HG03045 (cell line): ENCODE measurements at regions not wholly inside any gene's neighbourhood (a gene's known extent, or its start where the extent isn't known, plus 50 kb on each side); places are given as distances from the start of the nearest gene placed in this dataset.
"Not testable (repeated sequence)": the region's sequence is repeated elsewhere in the genome, so short reads cannot be mapped to it uniquely, and the experiment has no call there.

ENCODE experiments used
- ATAC-seq: cut with Tn5 transposase; IDR thresholded peaks from one replicate; pipeline ENCODE4 v1.9.1; 2021; ENCODE audit warnings: mild to moderate bottlenecking, moderate library complexity; ENCODE audit not compliant: unreplicated experiment

DNA sequence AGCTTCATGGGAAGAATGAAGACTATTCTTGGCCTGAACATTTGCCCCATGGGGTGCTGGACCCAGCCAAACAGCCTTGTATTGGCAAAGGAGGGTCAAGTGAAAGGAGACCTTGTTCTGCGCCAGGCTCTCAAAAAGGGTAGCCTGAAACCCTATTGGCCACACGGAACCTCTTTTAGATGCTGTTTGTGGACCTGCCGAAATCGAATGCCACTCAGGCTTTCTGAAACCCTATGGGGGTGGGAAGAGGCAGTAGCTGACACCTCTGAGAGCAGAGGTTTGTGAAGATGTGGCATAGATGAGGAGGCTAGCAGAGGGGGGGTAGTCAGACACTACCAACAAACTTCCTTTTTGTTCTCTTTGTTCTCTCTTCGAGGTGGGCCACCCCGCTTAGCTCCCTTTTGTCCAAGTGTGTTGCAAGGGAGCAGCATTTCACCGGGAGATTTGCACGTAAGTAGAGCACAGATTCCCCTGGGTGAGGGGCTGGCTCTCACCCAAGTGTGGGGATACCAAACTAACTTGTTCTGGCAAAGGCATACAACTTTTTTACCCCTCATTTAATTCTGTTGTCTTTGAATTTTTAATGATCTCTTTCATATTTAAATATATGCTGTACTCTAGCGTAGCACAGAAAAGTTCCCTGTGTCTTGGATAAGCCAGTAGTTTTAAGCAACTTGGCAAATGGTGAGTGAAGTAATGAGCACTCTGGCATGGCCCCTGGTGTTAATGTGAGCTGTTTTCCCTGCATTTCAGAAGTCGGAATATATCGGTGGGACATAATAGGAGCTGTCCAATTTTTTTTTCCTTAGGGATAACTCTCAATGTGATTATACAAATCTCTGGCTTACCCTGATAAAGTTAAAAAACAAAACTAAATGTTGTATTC, 107.7 kb downstream of the SEPTIN7 start:
- ATAC-seq, result no peak

DNA sequence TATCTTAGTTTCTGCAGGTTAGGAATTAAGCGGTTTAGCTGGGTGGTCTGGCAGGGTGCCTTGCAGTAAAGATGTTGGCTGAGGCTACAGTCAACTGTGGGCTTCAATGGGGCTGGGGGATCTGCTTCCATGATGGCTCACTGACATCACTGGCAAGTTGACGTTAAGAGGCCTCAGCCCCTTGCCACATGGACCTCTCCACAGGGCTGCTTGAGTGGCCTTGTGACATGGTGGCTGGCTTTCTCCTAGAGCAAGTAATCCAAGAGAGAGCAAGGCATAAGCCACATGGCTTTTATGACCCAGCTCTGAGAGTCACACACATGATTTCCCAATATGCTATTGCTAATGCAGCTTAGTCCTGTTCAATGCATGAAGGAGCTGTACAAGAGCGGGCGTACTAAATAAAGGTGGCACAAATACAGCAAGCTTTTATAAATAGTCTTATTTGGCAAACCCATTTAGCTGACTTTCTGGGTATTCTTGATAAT, 109.1 kb downstream of the SEPTIN7 start:
- ATAC-seq, result no peak

DNA sequence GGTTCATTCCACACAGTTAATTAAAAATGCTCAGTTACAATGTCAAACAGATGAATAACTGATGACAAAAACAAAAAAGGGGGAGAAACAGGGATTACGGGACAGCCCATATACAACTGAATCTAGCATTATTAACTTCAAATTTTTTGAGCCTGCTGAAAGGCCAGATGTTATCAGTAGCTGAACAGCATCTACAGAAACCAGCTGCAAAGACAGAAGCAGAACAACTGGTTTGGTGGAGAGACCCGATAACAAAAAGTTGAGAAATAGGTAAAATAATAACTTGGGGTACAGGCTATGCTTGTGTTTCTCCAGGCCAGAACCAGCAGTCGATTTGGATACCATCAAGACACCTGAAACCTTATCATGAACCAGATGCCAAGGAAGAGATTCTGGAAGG, 109.8 kb downstream of the SEPTIN7 start:
- not testable (repeated sequence) for ATAC-seq

DNA sequence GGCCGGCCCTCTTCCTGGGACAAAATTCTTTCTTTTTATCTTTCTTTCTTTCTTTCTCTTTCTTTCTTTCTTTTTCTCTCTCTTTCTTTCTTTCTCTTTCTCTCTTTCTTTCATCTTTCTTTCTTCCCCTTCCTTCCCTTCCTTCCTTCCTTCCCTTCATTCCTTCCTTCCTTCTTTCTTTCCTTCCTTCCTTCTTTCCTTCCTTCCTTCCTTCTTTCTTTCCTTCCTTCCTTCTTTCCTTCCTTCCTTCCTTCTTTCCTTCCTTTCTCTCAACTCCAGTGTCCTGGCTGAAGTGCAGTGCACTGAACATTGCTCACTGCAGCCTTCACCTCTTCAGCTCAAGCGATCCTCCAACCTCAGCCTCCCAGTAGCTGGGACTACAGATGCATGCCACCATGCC, 112.5 kb downstream of the SEPTIN7 start:
- not testable (repeated sequence) for ATAC-seq

DNA sequence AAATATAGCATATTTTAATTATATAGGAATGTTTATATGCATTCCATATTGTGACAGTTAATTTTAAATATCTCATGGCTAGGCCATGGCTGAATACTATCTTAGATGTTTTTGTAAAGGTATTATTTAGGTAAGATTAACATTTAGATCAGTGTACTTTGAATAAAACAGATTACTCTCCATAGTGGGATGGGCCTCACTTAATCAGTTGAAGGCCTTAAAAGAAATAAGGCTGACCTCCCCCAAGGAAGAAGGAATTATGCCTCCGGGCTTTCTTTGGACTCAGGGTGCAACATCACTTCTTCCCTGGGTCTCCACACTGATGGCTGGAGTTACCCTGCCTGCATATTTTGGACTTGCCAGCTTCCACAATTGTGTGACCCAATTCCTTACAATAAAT, 113.4 kb downstream of the SEPTIN7 start:
- ATAC-seq, result not testable (repeated sequence)

DNA sequence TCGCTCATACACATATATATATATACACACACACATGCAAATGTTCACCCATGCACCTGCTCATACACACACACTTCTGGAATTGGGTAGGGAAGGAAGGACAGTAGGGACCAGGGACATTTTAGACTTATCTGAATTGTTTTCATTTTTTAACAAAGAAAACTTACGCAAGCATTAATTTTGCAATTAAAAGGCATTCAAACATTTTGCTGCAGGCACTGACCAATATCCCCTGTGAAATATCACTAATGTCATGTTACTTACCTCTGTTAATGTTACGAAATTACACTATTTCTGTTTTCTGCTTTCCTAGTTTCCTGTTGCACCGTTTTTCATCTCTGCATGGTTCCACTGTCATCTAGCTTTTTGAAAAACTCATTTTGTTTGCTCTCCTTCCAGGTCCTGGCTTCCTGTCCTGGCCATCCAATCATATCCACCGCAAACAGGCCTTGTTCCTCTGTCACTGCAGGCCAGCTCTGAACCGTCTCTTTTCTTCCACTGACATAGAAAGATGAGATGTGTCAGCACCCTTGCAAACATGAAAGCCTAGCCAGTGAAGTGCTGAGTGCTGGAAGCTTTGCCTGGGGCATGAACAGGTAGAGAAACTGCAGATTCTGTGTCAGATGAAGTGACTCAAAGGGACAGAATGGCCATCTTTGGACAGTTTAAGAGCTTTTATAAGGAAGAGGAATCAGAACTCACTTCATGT, 114.5 kb downstream of the SEPTIN7 start:
- not testable (repeated sequence) for ATAC-seq

DNA sequence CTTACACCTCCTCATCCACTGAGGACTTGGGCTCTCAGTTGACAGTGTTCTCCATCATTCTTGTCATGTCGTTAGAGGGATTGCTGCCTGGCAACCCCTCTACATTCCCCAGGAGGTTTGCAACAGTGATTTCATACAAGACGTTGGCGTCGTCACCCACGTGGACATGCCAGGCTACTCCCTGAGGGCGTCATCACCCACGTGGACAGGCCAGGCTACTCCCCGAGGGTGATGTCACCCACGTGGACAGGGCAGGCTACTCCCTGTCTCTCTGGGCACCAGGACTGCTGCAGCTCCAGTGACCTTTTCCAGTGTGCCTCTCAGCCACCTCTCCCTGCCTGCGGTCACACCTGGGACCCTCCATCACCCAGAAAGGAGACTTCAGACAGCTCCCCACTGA, 117.4 kb downstream of the SEPTIN7 start:
- ATAC-seq, result not testable (repeated sequence)

DNA sequence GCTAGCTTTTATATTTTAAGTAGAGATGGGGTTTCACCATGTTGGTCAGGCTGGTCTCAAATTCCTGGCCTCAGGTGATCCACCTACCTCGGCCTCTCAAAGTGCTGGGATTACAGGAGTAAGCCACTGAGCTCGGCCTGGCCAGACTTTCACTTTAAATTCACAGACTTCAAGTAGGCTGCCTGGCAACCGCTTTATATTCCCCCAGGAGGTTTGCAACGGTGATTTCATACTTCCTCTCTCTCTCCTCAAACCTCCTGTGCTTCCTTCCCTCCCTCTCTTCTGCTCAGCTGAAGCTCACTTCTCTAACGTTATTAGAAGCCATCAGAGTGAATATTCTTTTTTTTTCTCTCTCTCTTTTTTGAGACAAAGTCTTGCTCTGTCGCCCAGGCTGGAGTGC, 118.8 kb downstream of the SEPTIN7 start:
- ATAC-seq, result not testable (repeated sequence)

DNA sequence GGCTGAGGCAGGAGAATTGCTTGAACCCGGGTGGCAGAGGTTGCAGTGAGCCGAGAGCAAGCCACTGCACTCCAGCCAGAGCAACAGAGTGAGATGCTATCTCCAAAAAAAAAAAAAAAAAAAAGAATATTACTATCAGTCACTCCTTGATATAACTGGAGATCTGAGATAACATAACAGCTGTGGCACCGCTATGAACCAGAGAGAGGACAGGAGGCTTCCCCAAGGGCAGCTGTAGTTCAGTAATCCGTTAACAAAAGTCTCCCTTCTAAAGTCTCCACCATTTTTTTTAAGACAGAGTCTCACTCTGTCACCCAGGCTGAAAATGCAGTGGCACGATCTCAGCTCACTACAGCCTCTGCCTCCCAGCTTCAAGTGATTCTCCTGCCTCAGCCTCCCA, 120.5 kb downstream of the SEPTIN7 start:
- ATAC-seq, result not testable (repeated sequence)

DNA sequence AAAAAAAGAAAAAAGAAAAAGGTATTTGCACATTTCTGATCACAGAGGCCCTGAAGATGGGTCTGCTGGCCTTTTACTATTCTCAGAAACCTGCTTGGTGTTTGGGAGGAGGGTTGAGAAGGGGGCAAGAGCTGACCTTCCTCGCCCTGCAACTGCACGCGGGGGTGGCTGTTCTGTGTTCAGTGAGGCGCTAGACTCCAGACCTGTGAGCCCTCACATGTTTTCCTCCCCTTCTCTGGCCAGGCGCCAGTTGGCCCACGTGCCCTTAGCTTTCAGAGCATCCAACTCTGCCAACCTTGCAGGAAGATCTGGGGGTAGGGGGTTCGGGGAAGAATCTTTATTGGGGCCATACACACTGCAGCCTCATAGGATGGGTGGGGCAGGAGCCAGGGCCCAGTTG, 123.8 kb downstream of the SEPTIN7 start:
- ATAC-seq, result not testable (repeated sequence)

DNA sequence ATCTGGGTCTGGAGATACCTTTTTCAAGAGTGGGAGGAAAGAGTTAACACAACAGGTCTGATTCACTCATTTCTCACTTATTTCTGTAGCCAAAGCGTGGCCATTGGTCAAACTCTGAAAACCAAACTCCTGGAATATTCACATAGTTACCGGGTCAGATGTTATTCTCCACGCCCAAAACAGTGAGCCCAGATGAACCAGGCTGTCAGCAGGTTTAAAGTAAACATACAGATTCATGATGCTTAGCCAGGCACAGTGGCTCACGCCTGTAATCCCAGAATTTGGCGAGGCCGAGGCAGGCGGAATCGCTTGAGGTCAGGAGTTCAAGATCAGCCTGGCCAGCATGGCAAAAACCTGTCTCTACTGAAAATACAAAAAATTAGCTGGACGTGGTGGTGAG, 126.1 kb downstream of the SEPTIN7 start:
- not testable (repeated sequence) for ATAC-seq

DNA sequence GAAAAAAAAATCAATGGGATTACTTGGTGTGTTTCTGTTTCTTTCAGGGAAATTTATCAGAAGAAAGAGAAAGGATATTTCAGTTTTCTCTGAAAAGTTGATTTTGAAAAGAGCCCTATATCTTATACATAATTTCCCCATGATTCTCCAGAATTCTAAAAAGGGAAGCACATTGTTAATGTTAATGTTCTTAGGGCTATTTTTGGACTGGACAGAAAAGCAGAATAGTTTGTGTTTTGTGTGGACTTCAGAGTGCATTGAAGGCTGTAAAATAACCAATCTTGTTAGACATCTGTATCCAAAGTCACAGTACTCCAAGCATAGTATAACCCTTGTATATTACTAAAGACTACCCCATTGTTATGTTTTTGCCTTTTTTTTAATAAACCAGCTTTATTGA, 130.3 kb downstream of the SEPTIN7 start:
- not testable (repeated sequence) for ATAC-seq

DNA sequence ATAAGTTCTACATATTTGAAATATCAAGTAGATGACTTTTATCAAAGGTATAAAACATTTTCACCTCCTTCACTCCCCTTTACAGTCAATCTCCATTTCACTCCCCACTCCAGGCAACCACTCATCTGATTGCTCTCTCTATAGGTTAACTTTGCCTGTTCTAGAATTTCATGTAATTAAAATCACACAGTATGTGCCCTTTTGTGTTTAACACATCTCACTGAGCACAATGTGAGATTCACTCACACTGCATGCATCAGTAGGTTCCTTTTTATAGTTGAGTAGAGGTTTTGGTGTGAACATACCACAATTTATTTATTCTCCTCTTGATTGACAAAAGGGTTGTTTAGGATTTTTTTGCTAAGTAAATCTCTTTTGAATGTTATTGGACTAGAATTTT, 130.7 kb downstream of the SEPTIN7 start:
- not testable (repeated sequence) for ATAC-seq

DNA sequence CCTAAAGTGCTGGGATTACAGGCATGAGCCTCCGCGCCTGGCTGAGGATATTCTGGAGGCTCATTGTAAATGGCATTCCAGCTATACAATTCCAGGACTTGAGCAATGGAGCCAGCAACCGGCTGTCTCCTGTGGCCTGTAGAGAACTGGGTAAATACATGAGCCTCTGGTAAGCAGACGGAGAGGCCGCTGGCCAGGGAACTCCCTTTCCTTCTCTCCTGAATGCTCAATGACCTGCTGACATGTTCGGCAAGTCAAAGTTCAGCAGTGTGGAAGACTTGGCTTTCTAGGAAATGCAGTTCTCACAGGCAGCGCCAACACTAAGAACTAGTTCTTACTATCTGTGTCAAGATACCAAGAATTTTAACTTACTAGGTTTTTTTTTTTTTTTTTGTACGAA, 139.8 kb downstream of the SEPTIN7 start:
- not testable (repeated sequence) for ATAC-seq

DNA sequence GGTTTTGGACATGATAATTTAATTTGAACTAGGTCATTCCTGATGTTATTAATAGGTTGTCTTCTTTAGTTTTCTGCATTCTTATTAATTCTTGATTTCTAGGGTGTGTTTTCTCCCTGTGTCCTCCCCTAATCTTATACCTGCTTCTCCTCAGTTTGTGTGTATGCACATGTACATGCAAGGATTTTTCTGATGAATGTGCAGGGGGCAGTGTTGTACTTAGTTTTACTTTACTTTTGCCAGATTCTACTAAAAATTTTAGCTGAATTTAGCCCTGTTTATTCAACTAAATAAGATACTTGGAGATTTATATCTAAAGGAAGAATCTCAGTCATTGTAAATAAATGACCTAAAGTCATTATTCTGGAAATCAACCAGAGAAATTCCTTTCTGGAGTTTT, 144.8 kb downstream of the SEPTIN7 start:
- ATAC-seq, result not testable (repeated sequence)

DNA sequence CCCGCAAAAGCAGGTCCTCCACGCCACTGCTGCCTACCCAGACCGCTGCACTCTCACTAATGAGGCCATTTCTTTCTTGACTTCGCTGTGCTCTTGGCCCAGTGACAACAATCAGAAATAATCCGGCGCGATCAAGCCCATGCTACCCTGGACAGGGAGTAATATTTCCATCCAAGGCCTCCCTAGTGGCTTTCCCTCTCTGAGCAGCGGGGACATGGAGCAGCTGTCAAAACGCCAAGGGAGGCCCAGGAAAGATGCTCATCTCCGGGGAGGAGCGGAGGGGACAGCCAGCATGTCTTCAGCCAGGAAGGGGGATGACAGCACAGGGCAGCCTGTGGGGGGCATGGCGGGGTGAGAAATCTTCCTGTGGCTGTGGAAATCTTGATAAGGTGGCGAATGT, 154.9 kb downstream of the SEPTIN7 start:
- not testable (repeated sequence) for ATAC-seq

DNA sequence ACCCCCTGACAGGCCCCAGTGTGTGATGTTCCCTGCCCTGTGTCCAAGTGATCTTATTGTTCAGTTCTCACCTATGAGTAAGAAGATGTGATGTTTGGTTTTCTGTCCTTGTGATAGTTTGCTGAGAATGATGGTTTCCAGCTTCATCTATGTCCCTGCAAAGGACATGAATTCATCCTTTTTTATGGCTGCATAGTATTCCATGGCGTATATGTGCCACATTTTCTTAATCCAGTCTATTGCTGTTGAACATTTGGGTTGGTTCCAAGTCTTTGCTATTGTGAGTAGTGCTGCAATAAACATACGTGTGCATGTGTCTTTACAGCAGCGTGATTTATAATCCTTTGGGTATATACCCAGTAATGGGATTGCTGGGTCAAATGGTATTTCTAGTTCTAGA, 156.1 kb downstream of the SEPTIN7 start:
- ATAC-seq, result not testable (repeated sequence)

DNA sequence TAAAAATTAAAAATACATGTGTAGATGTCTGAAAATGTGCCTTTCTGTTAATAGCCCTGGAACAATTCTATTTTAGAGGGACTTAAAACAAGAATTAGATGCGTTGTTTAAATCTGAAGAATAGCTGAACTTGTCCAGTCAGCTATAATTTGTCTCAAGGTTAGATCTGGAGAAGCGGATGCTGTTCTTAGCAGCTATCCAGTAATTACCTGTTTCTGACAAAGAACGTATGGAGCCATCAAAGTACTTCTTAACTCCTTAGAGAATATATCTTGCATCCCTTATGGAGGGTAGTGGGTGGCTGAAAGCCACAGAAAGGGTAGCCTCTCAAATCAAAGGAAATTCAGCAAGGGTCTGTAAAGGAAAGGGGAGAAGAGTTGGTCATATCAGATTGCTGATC, 160.4 kb downstream of the SEPTIN7 start:
- ATAC-seq, result not testable (repeated sequence)

DNA sequence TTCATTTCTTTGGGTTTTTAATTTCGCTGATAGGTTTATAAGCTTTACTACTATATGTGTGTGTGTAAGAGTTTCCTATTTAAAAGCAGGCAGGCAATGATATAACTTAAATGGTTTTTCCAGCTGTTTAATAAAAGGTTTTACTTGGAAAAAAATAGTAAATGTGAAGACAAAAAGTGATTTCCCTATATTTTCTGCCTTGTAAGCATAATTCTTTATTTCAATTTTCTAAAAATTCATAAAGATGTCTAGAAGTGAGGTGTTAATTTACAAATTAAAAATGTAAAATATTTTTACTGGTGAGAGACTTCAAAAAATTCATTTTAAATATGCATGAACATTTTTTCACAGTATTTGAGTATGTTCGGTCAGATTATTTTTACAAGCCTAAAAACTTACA, 161.8 kb downstream of the SEPTIN7 start:
- ATAC-seq, result not testable (repeated sequence)

DNA sequence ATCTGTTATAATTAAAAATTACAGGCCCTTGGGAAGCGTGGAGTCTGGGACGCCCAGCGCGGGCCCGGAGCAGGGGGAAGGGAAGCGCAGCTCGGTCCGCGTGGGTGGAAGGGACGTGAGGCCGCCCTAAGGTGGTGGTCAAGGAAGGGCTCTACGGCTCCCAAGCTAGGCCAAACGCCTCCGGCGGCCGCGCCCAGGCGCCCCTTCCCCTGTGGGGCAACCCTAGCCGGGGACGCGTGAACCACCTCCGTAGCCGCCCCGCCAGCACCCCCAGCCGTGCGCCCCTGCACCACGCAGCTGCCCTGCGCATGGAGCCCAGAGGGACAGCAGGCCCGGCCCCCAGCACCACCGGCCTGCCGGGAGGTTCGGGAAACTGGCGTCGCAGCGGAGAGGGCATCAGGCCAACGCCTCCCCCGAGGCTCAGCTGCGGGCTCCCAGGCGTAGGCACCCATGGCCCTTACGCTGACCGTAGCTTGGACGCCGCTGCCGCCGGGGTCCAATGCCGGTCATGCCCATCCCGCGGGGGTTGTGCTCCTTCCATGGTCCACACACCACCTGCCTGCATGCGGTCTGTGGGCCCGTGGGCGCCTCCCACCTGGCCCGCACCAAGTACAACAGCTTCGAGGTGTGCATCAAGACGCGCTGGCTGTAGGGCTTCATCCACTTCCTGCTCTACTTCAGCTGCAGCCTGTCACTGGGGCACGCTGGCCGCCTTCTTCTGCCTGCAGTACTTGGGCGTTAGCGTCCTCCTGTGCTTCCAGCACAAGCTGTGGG, 166.7 kb downstream of the SEPTIN7 start:
- ATAC-seq, result no peak
